T-helper 2 cell treated with Interferon-gamma antibody and Interleukin-4, amounts not matched to agents 5 μg/mL and 100 μg/mL, for 36 hours (primary cell): ENCODE measurements at regions not wholly inside any gene's neighbourhood (a gene's known extent, or its start where the extent isn't known, plus 50 kb on each side); places are given as distances from the start of the nearest gene placed in this dataset.
"Not testable (repeated sequence)": the region's sequence is repeated elsewhere in the genome, so short reads cannot be mapped to it uniquely, and the experiment has no call there.

Experiments used
- DNase-seq: peaks from one replicate; pipeline ENCODE4 v3.0.0; 2021; ENCODE audit warnings: low spot score
- H3K27ac Mint-ChIP-seq: one replicate; pipeline ENCODE4 v1.8.0; 2021; ENCODE audit warnings: mild to moderate bottlenecking, mixed read lengths
- H3K27me3 Mint-ChIP-seq: one replicate; pipeline ENCODE4 v1.8.0; 2021; ENCODE audit warnings: low read depth, mixed read lengths
- H3K36me3 Mint-ChIP-seq: one replicate; pipeline ENCODE4 v1.8.0; 2021; ENCODE audit warnings: low read depth, mixed read lengths
- H3K4me1 Mint-ChIP-seq: one replicate; pipeline ENCODE4 v1.8.0; 2021; ENCODE audit warnings: low read depth, mixed read lengths
- H3K4me3 Mint-ChIP-seq: one replicate; pipeline ENCODE4 v1.8.0; 2022; ENCODE audit warnings: mild to moderate bottlenecking, moderate library complexity, mixed read lengths
- H3K9me3 Mint-ChIP-seq: one replicate; pipeline ENCODE4 v1.8.0; 2021; ENCODE audit warnings: mixed read lengths

GRCh38 chr11:23778971-23779370, 717.9 kb upstream of the LUZP2 start:
- Mint-ChIP-seq H3K4me1 (no peaks in the 10 kb centered on the region), H3K27me3 (no peaks in the 10 kb centered on the region), H3K4me3 (no peak overlapping the region), H3K9me3 (no peaks in the 10 kb centered on the region), H3K36me3 (no peaks in the 10 kb centered on the region), H3K27ac (no peak overlapping the region)
- no peak for DNase-seq

- H3K4me1 Mint-ChIP-seq = no peaks in the 10 kb centered on the region
- H3K27ac Mint-ChIP-seq = no peak overlapping the region
- DNase-seq = no peak
- no peaks in the 10 kb centered on the region for H3K36me3 Mint-ChIP-seq
- no peak overlapping the region for H3K4me3 Mint-ChIP-seq
- H3K9me3 Mint-ChIP-seq = no peaks in the 10 kb centered on the region
- no peaks in the 10 kb centered on the region for H3K27me3 Mint-ChIP-seq
These were observed 716.6 kb upstream of the LUZP2 start for GRCh38 chr11:23780231-23780630.

DNA sequence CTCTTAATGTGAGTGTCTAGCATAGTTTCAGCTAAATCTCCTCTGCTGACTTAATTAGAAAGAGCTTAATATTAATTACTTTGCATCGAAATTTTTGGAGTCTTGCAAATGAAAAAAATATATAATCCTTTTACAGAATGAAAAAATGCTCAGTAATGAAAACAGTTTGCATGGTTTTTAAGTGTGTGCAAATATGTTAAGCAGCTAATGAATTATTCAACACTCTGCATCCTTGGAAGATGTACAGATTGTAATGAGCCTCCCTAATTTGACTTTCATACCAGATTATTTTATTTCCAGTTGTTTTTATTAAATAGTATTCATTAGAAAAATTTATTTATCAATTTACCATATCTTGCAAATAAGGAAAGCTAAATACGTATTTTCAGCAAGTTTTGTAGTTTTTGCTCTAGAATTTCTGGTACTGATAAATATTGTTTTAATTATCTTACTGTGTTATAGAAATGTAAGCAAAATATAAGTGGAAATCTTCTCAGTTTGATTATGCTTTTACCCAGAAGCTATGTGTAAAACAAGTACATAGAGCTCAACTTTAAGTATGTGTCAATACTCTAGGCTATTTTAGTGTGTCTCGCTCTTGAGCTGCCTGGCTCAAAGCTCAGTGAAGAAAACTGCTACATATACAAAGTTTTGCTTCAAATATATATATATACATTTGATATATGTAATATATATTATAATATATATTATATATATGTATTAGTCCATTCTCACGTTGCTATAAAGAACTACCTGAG, 714.9 kb upstream of the LUZP2 start:
- no peaks in the 10 kb centered on the region for H3K27me3 Mint-ChIP-seq
- H3K27ac Mint-ChIP-seq = no peak overlapping the region
- no peak for DNase-seq
- H3K4me1 Mint-ChIP-seq = no peaks in the 10 kb centered on the region
- H3K9me3 Mint-ChIP-seq = peaks cover 6% of the 10 kb centered on the region
- no peaks in the 10 kb centered on the region for H3K36me3 Mint-ChIP-seq
- no peak overlapping the region for H3K4me3 Mint-ChIP-seq

DNA sequence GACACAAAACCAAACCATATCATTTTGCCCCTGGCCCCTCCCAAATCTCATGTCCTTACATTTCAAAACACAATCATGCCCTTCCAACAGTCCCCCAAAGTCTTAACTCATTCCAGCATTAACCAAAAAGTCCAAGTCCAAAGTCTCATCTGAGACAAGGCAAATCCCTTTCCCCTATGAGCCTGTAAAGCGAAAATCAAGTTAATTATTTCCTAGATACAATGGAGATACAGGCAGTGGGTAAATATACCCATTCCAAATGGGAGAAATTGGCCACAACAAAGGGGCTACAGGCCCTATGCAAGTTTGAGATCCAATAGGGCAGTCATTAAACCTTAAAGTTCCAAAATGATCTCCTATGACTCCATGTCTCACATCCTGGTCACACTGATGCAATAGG, 709.9 kb upstream of the LUZP2 start:
- not testable (repeated sequence) for H3K27me3 Mint-ChIP-seq, H3K36me3 Mint-ChIP-seq, DNase-seq, H3K4me3 Mint-ChIP-seq, H3K27ac Mint-ChIP-seq, H3K4me1 Mint-ChIP-seq
- peaks cover 11% of the 10 kb centered on the region for H3K9me3 Mint-ChIP-seq

GRCh38 chr11:23789200-23789853, 707.5 kb upstream of the LUZP2 start:
- H3K27me3 Mint-ChIP-seq = no peaks in the 10 kb centered on the region
- no peaks in the 10 kb centered on the region for H3K36me3 Mint-ChIP-seq
- no peak overlapping the region for H3K27ac Mint-ChIP-seq
- no peaks in the 10 kb centered on the region for H3K4me1 Mint-ChIP-seq
- H3K9me3 Mint-ChIP-seq = peaks cover 11% of the 10 kb centered on the region
- H3K4me3 Mint-ChIP-seq = no peak overlapping the region
- no peak for DNase-seq

DNA sequence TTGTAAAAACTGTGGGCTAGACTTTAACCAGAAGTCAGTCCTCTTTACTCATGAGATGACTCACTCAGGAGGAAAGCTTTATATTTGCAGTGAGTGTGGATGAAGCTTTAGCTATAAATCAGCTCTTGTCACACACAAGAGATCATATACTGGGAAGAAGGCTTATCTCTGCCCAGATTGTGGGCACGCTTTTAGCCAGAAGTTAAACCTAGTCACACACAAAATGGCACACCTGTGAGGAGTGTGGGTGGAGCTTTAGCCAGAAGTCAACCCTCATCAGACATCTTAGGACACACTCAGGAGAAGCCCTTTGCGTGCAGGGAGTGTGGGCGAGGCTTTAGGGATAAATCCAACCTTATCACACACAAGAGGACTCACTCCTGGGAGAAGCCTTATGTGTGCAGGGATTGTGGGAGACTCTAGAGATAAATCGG, 706.9 kb upstream of the LUZP2 start:
- H3K36me3 Mint-ChIP-seq = no peaks in the 10 kb centered on the region
- DNase-seq = no peak

DNA sequence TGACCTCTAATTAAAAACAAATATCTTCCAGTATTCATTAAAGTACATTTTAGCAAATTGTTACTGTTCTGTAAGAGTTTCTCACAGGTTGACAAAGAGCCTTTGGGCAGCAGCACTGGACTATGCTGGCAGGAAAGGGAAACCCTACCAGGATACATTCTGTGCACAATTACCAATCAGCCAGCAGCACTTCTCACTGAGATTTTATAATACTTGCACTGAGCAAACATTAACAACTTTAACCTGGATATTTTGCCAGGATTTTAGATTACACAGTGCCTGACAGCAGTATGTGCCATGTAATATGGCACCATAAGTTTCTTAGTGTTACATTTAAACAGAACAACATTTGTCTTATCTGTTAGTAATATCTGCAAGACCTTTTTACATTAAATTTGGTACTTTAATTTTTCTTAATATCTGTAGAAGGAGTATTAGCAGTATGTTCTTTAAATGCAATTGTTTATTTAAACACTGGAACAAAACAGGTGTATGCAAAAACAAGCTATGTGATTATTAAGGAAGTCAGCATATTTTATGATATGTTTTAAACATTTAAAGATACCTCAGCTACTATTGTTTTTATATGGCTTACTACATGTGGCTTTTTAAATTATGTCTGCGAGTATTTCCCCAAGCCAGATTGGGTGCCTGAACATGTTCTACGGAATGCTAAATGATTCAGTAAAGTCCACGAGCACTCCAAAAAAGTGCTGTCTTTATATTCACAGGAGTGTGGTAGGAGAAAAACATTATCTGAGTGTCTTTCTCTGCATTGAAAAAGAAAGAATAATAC, 699.0 kb upstream of the LUZP2 start:
- no peak overlapping the region for H3K27ac Mint-ChIP-seq
- DNase-seq = no peak
- H3K27me3 Mint-ChIP-seq = no peaks in the 10 kb centered on the region
- H3K4me1 Mint-ChIP-seq = no peaks in the 10 kb centered on the region
- H3K9me3 Mint-ChIP-seq = no peaks in the 10 kb centered on the region
- no peaks in the 10 kb centered on the region for H3K36me3 Mint-ChIP-seq
- H3K4me3 Mint-ChIP-seq = no peak overlapping the region

More for the DNA sequence above, 706.9 kb upstream of the LUZP2 start:
- Mint-ChIP-seq H3K9me3 (peaks cover 11% of the 10 kb centered on the region), H3K27me3 (no peaks in the 10 kb centered on the region), H3K4me3 (no peak overlapping the region), H3K4me1 (no peaks in the 10 kb centered on the region), H3K27ac (no peak overlapping the region)

DNA sequence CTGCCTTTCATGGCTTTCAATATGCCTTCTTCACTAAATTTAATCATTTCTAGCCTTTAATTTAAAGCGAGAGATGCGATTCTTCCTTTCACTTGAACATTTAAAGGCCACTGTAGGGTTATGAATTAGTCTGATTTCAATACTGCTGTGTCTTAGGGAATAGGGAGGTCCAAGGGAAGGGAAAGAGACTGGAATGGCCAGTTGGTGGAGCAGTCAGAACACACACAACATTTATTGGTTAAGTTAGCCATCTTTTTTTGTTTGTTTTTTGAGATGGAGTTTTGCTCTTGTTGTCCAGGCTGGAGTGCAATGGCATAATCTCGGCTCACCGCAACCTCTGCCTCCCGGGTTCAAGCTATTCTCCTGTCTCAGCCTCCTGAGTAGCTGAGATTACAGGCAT, 662.5 kb upstream of the LUZP2 start:
- not testable (repeated sequence) for H3K9me3 Mint-ChIP-seq, H3K4me3 Mint-ChIP-seq, H3K27me3 Mint-ChIP-seq, H3K4me1 Mint-ChIP-seq, H3K36me3 Mint-ChIP-seq, DNase-seq, H3K27ac Mint-ChIP-seq

DNA sequence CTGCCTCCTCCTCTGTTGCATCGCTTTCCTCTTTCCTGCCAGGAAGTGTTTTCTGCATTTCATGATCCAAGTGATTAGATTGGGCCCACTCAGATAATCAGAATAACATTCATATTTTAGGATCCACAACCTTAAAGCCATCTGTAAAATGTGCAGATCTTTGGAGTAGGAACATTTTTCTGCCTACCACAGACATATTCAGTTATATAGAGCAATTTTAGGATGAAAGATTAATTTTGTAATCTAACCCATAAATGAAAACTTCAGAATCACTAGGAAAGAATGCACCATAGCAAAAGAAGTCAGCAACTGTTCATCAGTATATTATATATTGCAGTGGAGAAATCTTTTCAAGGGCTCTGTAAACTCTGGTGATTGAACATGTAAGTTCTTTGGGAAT, 659.9 kb upstream of the LUZP2 start:
- Mint-ChIP-seq H3K27me3 (no peaks in the 10 kb centered on the region), H3K27ac (no peak overlapping the region), H3K36me3 (no peaks in the 10 kb centered on the region), H3K4me1 (no peaks in the 10 kb centered on the region), H3K9me3 (peaks cover 4% of the 10 kb centered on the region), H3K4me3 (no peak overlapping the region)
- no peak for DNase-seq

GRCh38 chr11:23840872-23841271, 656.0 kb upstream of the LUZP2 start:
- H3K27me3 Mint-ChIP-seq = no peaks in the 10 kb centered on the region
- no peak for DNase-seq
- no peak overlapping the region for H3K4me3 Mint-ChIP-seq
- no peak overlapping the region for H3K27ac Mint-ChIP-seq
- H3K9me3 Mint-ChIP-seq = peaks cover 16% of the 10 kb centered on the region
- no peaks in the 10 kb centered on the region for H3K4me1 Mint-ChIP-seq
- no peaks in the 10 kb centered on the region for H3K36me3 Mint-ChIP-seq

DNA sequence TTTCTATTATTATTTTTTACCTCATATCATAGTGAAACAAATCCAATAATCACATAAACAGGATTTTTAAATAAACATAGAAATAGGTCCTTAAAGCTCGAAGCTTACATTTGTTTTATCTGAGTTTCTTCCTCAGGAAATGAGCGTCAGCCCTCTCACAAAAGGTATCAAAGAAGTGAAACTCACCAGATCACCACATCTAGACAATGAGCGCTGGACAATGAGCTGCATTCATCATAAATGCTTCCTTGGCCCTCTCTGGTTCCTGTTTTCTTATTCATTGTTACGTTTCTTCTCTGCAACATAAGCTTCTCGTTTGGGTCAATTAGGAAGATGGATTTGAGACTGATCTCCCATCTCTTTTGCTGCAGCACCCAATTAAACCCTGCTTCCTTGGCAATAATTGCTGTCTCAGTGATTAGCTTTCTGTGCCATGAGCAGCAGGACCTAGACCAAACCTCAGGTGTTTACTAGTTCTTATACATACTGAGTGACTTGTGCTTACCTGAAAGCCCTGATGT, 649.9 kb upstream of the LUZP2 start:
- no peak for DNase-seq
- no peaks in the 10 kb centered on the region for H3K36me3 Mint-ChIP-seq
- no peaks in the 10 kb centered on the region for H3K27me3 Mint-ChIP-seq
- H3K9me3 Mint-ChIP-seq = peaks cover 33% of the 10 kb centered on the region
- no peak overlapping the region for H3K4me3 Mint-ChIP-seq
- H3K27ac Mint-ChIP-seq = no peak overlapping the region
- H3K4me1 Mint-ChIP-seq = no peaks in the 10 kb centered on the region

DNA sequence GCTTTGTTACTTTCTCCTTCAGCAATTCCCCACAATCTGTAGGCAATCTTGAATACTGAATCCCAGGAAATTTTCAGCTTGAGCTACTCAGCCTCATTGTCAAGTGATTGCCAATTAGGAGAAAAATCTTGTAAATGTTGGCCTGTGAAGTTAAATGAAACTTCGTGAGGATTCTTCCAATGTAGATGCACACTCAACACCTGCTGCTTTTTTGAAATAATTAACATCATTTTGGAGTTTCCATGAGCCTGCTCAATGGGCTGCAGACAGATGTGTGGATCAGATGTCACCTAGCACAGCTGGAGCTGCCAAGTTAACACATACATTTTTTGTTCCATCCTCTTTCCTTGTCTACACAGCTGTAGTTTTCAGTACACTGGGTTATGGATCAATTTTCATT, 645.6 kb upstream of the LUZP2 start:
- Mint-ChIP-seq H3K4me3 (no peak overlapping the region), H3K4me1 (no peaks in the 10 kb centered on the region), H3K9me3 (peaks cover 15% of the 10 kb centered on the region), H3K27ac (no peak overlapping the region), H3K36me3 (no peaks in the 10 kb centered on the region), H3K27me3 (no peaks in the 10 kb centered on the region)
- no peak for DNase-seq

DNA sequence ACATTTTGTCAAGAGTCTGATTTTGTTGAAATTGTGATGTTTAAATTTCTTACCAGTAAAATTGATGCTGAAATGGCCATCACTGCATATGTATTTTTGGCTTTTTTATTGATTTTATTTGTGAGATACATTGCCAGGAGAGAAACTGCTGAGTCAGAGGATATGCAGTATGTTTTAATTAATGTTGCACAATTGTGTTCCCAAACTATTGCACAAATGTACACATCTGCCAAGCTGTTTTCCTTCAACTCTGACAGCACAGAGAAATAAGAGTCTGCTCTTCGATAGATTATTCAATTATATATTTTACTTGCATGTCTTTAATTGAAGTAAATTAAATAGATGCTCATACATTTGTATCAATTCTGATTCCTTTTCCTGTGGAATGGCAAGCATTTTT, 640.2 kb upstream of the LUZP2 start:
- DNase-seq = no peak
- no peak overlapping the region for H3K27ac Mint-ChIP-seq
- H3K36me3 Mint-ChIP-seq = no peaks in the 10 kb centered on the region
- no peak overlapping the region for H3K4me3 Mint-ChIP-seq
- peaks cover 5% of the 10 kb centered on the region for H3K9me3 Mint-ChIP-seq
- no peaks in the 10 kb centered on the region for H3K4me1 Mint-ChIP-seq
- no peaks in the 10 kb centered on the region for H3K27me3 Mint-ChIP-seq

GRCh38 chr11:23859087-23859486, 637.8 kb upstream of the LUZP2 start:
- H3K9me3 Mint-ChIP-seq = peaks cover 11% of the 10 kb centered on the region
- H3K36me3 Mint-ChIP-seq = no peaks in the 10 kb centered on the region
- DNase-seq = no peak
- no peak overlapping the region for H3K27ac Mint-ChIP-seq
- no peaks in the 10 kb centered on the region for H3K27me3 Mint-ChIP-seq
- no peak overlapping the region for H3K4me3 Mint-ChIP-seq
- H3K4me1 Mint-ChIP-seq = no peaks in the 10 kb centered on the region
